DND-41 (cell line): ENCODE measurements at regions not wholly inside any gene's neighbourhood (a gene's known extent, or its start where the extent isn't known, plus 50 kb on each side); places are given as distances from the start of the nearest gene placed in this dataset.

Source experiments
- EZH2 ChIP-seq: IDR thresholded peaks from 3 replicates; pipeline ENCODE4 v1.6.1; 2012; ENCODE audit warnings: borderline replicate concordance, low read depth, mild to moderate bottlenecking, moderate library complexity, low read length, inconsistent platforms; ENCODE audit not compliant: severe bottlenecking
- TF ChIP-seq, protein P1 (sequence below): IDR thresholded peaks from 2 replicates; pipeline ENCODE4 v1.5.1; 2012; ENCODE audit warnings: borderline replicate concordance, low read length, moderate library complexity, mild to moderate bottlenecking; ENCODE audit not compliant: poor library complexity, severe bottlenecking; ENCODE audit errors: extremely low read depth

DNA sequence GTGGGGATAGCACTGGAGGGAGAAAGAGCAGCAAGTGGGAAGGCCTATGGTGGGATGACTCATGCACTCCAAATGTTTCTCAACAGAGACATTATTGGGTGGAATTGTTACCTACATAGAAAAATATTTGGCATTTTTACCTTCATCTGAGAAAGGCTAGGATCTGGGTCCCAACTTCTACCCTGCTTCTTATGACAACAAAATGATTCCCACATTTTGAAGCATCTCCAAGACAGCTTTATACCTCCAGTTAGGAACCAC, 908.9 kb upstream of the GYPC start:
- TF ChIP-seq, protein P1, sequence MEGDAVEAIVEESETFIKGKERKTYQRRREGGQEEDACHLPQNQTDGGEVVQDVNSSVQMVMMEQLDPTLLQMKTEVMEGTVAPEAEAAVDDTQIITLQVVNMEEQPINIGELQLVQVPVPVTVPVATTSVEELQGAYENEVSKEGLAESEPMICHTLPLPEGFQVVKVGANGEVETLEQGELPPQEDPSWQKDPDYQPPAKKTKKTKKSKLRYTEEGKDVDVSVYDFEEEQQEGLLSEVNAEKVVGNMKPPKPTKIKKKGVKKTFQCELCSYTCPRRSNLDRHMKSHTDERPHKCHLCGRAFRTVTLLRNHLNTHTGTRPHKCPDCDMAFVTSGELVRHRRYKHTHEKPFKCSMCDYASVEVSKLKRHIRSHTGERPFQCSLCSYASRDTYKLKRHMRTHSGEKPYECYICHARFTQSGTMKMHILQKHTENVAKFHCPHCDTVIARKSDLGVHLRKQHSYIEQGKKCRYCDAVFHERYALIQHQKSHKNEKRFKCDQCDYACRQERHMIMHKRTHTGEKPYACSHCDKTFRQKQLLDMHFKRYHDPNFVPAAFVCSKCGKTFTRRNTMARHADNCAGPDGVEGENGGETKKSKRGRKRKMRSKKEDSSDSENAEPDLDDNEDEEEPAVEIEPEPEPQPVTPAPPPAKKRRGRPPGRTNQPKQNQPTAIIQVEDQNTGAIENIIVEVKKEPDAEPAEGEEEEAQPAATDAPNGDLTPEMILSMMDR = no peak
- no peak for TF ChIP-seq EZH2
